PC-9 (cell line): ENCODE measurements at regions not wholly inside any gene's neighbourhood (a gene's known extent, or its start where the extent isn't known, plus 50 kb on each side); places are given as distances from the start of the nearest gene placed in this dataset.

ENCODE experiments used
- BruUV-seq: library from RNA; stranded (reverse); fragments of 400-500 nt; replicated peaks from 2 replicates; lab custom pipeline; 2021; lab: Mats Ljungman, UMichigan
- CTCF ChIA-PET: fragments of 300-600 bp; sonication (Branson Sonifier 250); formaldehyde crosslinking; loops from one replicate; lab custom pipeline; 2022; ENCODE audit warnings: antibody characterized with exemption; lab: Charles Lee
- POLR2A ChIA-PET: fragments of 300-600 bp; sonication (Branson Sonifier 250); formaldehyde crosslinking; loops from one replicate; lab custom pipeline; 2022; ENCODE audit warnings: antibody characterized with exemption; ENCODE audit not compliant: unreplicated experiment; lab: Charles Lee
- DNase-seq, 2 experiments: peaks; one replicate each; pipeline versions ENCODE4 v3.0.0 to v3.0.0-alpha.2; 2015 to 2022; ENCODE audit warnings: mixed read lengths in 1 of 2
- H2AFZ ChIP-seq: fragments of 200-600 bp; sonication (generic); 2 replicates; pipeline ENCODE4 v1.8.1; 2017; ENCODE audit warnings: antibody characterized with exemption
- H3F3A ChIP-seq: fragments of 200-600 bp; sonication (generic); 2 replicates; pipeline ENCODE4 v1.8.1; 2017; ENCODE audit warnings: antibody characterized with exemption, mild to moderate bottlenecking, low read depth; ENCODE audit not compliant: insufficient read depth
- H3K27ac ChIP-seq: fragments of 200-600 bp; sonication (generic); 2 replicates; pipeline ENCODE4 v1.6.1; 2016; ENCODE audit warnings: mixed run types
- H3K27me3 ChIP-seq: fragments of 200-600 bp; sonication (generic); 2 replicates; pipeline ENCODE4 v1.6.1; 2016; ENCODE audit warnings: low read depth, mixed run types; ENCODE audit not compliant: insufficient read depth
- H3K36me3 ChIP-seq: fragments of 200-600 bp; sonication (generic); 2 replicates; pipeline ENCODE4 v1.6.1; 2016; ENCODE audit warnings: low read depth, mixed run types
- H3K4me1 ChIP-seq: fragments of 200-600 bp; sonication (generic); replicated peaks from 2 replicates; pipeline ENCODE4 v1.6.1; 2016; ENCODE audit warnings: mixed run types; ENCODE audit not compliant: insufficient read depth
- H3K4me2 ChIP-seq: fragments of 200-600 bp; sonication (generic); 2 replicates; pipeline ENCODE4 v1.6.1; 2017; ENCODE audit warnings: mixed run types
- H3K4me3 ChIP-seq: fragments of 200-600 bp; sonication (generic); 2 replicates; pipeline ENCODE4 v1.6.1; 2016; ENCODE audit warnings: mixed run types
- H3K79me2 ChIP-seq: fragments of 200-600 bp; sonication (generic); 2 replicates; pipeline ENCODE4 v1.6.1; 2017; ENCODE audit warnings: low read depth, mixed run types
- H3K9me2 ChIP-seq: fragments of 200-600 bp; sonication (generic); 2 replicates; pipeline ENCODE4 v1.8.1; 2017; ENCODE audit warnings: mild to moderate bottlenecking; ENCODE audit not compliant: insufficient read depth
- H3K9me3 ChIP-seq: fragments of 200-600 bp; sonication (generic); 2 replicates; pipeline ENCODE4 v1.8.1; 2016; ENCODE audit warnings: low read depth; ENCODE audit not compliant: insufficient read depth
- H4K20me1 ChIP-seq: fragments of 200-600 bp; sonication (generic); 2 replicates; pipeline ENCODE4 v1.8.1; 2017; ENCODE audit not compliant: insufficient read depth
- CTCF ChIP-seq: fragments of 200-600 bp; sonication (generic); conservative IDR thresholded peaks from 2 replicates; pipeline ENCODE4 v1.6.1; 2017; ENCODE audit warnings: mixed run types, antibody characterized with exemption, mild to moderate bottlenecking, moderate library complexity
- EZH2 ChIP-seq: fragments of 200-600 bp; sonication (generic); IDR thresholded peaks from 2 replicates; pipeline ENCODE4 v1.8.0; 2017; ENCODE audit warnings: antibody characterized with exemption, low read depth
- intact Hi-C: fragments of 100-400 bp; cut with micrococcal nuclease; formaldehyde crosslinking; loops from one replicate; pipeline ENCODE4 v1.10.0; 2022; ENCODE audit not compliant: unreplicated experiment

DNA sequence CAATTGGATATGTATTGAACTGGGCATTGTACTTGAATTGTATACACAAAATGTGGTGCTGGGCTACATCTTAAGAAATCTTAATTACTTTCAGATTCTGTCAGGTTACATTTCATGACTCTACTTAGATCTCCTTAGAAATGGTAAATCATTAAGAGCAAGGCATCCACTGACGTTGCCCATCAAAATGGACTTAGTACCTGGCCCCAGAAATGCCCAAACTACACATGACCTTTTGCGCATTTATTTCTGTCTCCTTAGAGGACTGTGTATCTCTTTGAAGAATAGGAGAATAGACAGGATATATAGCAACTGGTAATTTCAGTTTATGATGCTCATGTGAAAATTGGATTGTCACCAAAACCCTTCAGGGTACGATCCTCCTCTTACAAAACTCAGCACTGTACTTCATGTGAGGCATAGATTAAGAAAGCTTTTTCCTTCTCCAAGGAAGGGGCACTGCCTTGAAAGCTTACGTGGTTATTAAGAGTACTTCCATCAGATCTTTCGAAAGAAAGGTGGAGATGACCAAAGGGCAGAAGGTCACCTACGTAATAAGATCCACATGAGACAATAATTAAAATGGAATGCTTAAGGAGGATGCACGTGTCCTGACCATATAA, 61.4 kb upstream of the BMP2 start:
- CTCF ChIA-PET = no interaction called here
- H3K36me3 ChIP-seq = no peaks in the 10 kb centered on the region
- TF ChIP-seq EZH2 (no peak), CTCF (no peak)

GRCh38 chr20:6705106-6705766, 62.2 kb upstream of the BMP2 start:
- Histone ChIP-seq H3F3A (peaks cover 3% of the 10 kb centered on the region; the same call in 1 of the 2 replicates), H2AFZ (no peak overlapping the region), H3K36me3 (no peaks in the 10 kb centered on the region), H3K9me2 (no peaks in the 10 kb centered on the region), H3K4me1 (peaks cover 76% of the 10 kb centered on the region), H4K20me1 (no peaks in the 10 kb centered on the region), H3K9me3 (no peaks in the 10 kb centered on the region; the same call in 1 of the 2 replicates), H3K4me3 (no peak overlapping the region), H3K79me2 (no peaks in the 10 kb centered on the region), H3K27ac (no peak overlapping the region), H3K27me3 (no peaks in the 10 kb centered on the region), H3K4me2 (no peak overlapping the region)
- no peak for DNase-seq
- CTCF ChIA-PET = no interaction called here
- intact Hi-C loops = no loop called here
- POLR2A ChIA-PET = no interaction called here
- no TSS peak for BruUV-seq
- TF ChIP-seq CTCF (no peak), EZH2 (no peak)

More for the DNA sequence above, 61.4 kb upstream of the BMP2 start:
- Histone ChIP-seq H2AFZ (no peak overlapping the region), H3K9me2 (no peaks in the 10 kb centered on the region), H3K27ac (no peak overlapping the region), H3F3A (peaks cover 3% of the 10 kb centered on the region; the same call in 1 of the 2 replicates), H3K9me3 (no peaks in the 10 kb centered on the region; the same call in 1 of the 2 replicates), H4K20me1 (no peaks in the 10 kb centered on the region), H3K4me2 (no peak overlapping the region), H3K79me2 (no peaks in the 10 kb centered on the region), H3K27me3 (no peaks in the 10 kb centered on the region), H3K4me1 (peaks cover 81% of the 10 kb centered on the region), H3K4me3 (no peak overlapping the region)
- intact Hi-C loops = no loop called here
- no peak for DNase-seq
- POLR2A ChIA-PET = no interaction called here
- BruUV-seq = no TSS peak

DNA sequence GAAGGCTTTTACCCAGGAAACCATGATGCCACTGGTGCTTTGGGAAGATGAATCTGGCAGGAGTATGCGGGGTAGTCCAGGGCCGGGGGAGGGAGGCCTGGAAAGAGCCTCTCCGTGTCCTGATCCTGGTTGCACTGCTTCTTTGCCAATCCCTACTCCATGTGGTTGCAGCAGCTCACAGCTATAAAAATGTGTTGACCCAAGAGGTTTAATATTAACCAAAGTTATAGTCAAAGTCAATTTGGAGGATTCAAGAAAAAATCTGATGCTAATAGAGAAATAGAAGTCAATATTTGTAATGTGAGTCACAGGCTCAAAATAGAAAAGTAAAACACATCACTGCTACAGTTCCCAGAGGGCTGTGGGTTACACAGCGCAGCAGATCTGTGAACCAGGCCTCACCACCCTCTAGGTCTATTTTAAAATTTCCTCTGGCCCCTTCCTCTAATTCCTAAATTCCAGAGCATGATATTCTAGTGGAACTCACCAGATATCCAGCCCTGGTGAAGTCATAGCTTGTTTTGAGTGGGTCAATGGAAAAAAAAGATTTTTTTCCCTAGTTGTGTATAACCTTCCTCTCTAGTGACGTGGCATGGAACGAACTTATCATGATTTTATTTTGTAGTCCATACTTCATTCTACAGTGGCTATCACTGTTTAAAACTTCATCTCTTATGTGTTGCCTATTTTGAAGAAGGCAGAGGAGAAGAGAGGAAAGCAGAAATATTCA, 63.2 kb upstream of the BMP2 start:
- Histone ChIP-seq H3K27me3 (no peaks in the 10 kb centered on the region), H3K36me3 (no peaks in the 10 kb centered on the region), H3K9me2 (no peaks in the 10 kb centered on the region), H3F3A (peaks cover 3% of the 10 kb centered on the region; the same call in 1 of the 2 replicates), H4K20me1 (no peaks in the 10 kb centered on the region), H2AFZ (no peak overlapping the region), H3K4me1 (peaks cover 66% of the 10 kb centered on the region), H3K9me3 (no peaks in the 10 kb centered on the region; the same call in 1 of the 2 replicates), H3K4me3 (no peak overlapping the region), H3K27ac (peak overlapping the region; percentile 40; the same call in 1 of the 2 replicates), H3K4me2 (0 out of 2 replicates have a peak overlapping the region, but pooled peaks have one; percentile 8), H3K79me2 (no peaks in the 10 kb centered on the region)
- BruUV-seq = no TSS peak
- TF ChIP-seq EZH2 (no peak), CTCF (no peak)
- intact Hi-C loops = no loop called here
- CTCF ChIA-PET = no interaction called here
- DNase-seq = no peak
- POLR2A ChIA-PET = no interaction called here
